ENCODE measurements at regions not wholly inside any gene's neighbourhood (a gene's known extent, or its start where the extent isn't known, plus 50 kb on each side); places are given as distances from the start of the nearest gene placed in this dataset.

DNA sequence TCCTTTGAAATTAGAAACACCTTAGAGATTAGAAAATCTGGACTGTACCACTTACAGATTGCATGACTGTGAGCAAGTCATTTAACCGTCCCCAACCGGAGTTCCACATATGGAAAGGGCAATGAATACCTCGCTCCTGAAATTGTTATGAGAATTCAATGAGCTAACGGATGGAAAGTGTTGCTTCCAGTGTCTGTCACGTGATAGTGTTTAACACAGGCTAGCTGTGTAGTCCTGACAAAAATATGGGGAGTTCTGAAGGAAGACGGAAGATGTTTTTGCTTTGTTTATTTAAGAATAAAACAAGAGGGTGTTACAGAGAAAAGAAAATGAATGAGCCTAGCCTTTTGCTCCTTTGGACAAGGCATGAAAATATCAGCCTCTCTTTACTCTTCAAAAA, 150.7 kb upstream of the SEMA6D start:
- TF ChIP-seq ZSCAN20 (CRISPR knock-in tag; IDR thresholded peaks at IDR 0.05) (no peak), POLR2AphosphoS2 (conservative IDR thresholded peaks at IDR 0.05; ENCODE audit: low read length) (no peak), JUN (IDR thresholded peaks at IDR 0.05) (no peak), FOSL2 (IDR thresholded peaks at IDR 0.05) (no peak), FOSL2 (CRISPR knock-in tag; IDR thresholded peaks at IDR 0.05) (no peak), MAZ (IDR thresholded peaks at IDR 0.05; ENCODE audit: borderline replicate concordance, low read depth, low read length) (no peak), KDM1A (IDR thresholded peaks at IDR 0.05; ENCODE audit: low read depth) (no peak), MYC (IDR thresholded peaks at IDR 0.05; ENCODE audit: borderline replicate concordance, low read length) (no peak), EP300 (IDR thresholded peaks at IDR 0.05) (no peak), HOXB13 (CRISPR knock-in tag; IDR thresholded peaks at IDR 0.05; ENCODE audit: low read depth) (no peak), RCOR1 (IDR thresholded peaks at IDR 0.05; ENCODE audit: low read depth, low read length) (no peak), CBX2 (IDR thresholded peaks at IDR 0.05; ENCODE audit: borderline replicate concordance, low read depth) (no peak), BHLHE40 (IDR thresholded peaks at IDR 0.05; ENCODE audit: low read depth, low read length) (no peak), EHF (CRISPR knock-in tag; IDR thresholded peaks at IDR 0.05) (no peak)
- TF ChIP-seq, protein P1, sequence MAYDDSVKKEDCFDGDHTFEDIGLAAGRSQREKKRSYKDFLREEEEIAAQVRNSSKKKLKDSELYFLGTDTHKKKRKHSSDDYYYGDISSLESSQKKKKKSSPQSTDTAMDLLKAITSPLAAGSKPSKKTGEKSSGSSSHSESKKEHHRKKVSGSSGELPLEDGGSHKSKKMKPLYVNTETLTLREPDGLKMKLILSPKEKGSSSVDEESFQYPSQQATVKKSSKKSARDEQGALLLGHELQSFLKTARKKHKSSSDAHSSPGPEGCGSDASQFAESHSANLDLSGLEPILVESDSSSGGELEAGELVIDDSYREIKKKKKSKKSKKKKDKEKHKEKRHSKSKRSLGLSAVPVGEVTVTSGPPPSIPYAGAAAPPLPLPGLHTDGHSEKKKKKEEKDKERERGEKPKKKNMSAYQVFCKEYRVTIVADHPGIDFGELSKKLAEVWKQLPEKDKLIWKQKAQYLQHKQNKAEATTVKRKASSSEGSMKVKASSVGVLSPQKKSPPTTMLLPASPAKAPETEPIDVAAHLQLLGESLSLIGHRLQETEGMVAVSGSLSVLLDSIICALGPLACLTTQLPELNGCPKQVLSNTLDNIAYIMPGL (CRISPR knock-in tag; IDR thresholded peaks at IDR 0.05; ENCODE audit: borderline replicate concordance): no peak
- TF ChIP-seq, protein P2, sequence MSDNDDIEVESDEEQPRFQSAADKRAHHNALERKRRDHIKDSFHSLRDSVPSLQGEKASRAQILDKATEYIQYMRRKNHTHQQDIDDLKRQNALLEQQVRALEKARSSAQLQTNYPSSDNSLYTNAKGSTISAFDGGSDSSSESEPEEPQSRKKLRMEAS (IDR thresholded peaks at IDR 0.05): no peak
- ChIA-PET CTCF (no interaction called here), POLR2A (no interaction called here)
- FAIRE-seq (no peak), DNase-seq (ENCODE audit: low read depth in 1 of 2, low spot score in 1 of 2) (no peak), ATAC-seq (no peak)
- Histone ChIP-seq H3K4me3 (no peak overlapping the region), H3K4me1 (no peaks in the 10 kb centered on the region), H3K9me3 (no peaks in the 10 kb centered on the region), H3K27ac (no peak overlapping the region), H3K4me2 (no peak overlapping the region)
- 48% methylated on average over 6 of the region's 6 CpGs for WGBS (ENCODE audit: missing lambda C conversion rate)

DNA sequence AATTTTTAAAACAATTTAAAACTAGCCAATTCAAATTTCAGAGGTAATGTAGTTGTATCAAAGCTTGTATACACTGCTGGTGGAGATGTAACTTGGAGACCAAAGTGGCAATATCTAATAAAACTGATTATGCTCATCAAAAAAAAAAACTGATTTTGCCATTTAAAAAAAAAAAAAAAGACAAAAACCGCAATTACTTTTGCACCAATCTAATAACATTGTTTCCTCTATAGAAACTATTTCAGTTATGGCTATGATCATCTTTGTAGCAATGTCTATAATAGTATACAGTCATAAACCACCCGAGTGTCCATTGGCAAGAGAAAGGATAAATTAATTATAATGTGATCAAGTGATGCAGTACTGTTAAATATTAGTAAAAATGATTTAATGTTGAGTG, 149.3 kb upstream of the SEMA6D start:
- Histone ChIP-seq H3K4me3 (no peak overlapping the region), H3K9me3 (no peaks in the 10 kb centered on the region), H3K4me2 (no peak overlapping the region), H3K27ac (no peak overlapping the region), H3K4me1 (no peaks in the 10 kb centered on the region)
- no peak for TF ChIP-seq EHMT2 (IDR thresholded peaks at IDR 0.05; ENCODE audit: low read depth)
- TF ChIP-seq EP300 (IDR thresholded peaks at IDR 0.05): no peak
- TF ChIP-seq CBX8 (IDR thresholded peaks at IDR 0.05): no peak
- TF ChIP-seq, protein P3, sequence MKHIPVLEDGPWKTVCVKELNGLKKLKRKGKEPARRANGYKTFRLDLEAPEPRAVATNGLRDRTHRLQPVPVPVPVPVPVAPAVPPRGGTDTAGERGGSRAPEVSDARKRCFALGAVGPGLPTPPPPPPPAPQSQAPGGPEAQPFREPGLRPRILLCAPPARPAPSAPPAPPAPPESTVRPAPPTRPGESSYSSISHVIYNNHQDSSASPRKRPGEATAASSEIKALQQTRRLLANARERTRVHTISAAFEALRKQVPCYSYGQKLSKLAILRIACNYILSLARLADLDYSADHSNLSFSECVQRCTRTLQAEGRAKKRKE (CRISPR knock-in tag; IDR thresholded peaks at IDR 0.05; ENCODE audit: low read depth): no peak
- no peak for TF ChIP-seq MAZ (IDR thresholded peaks at IDR 0.05; ENCODE audit: borderline replicate concordance, low read depth, low read length)
- no peak for TF ChIP-seq RCOR1 (IDR thresholded peaks at IDR 0.05; ENCODE audit: low read depth, low read length)
- TF ChIP-seq ZFP36 (IDR thresholded peaks at IDR 0.05; ENCODE audit: borderline replicate concordance, partially characterized antibody): no peak
- TF ChIP-seq RARB (CRISPR knock-in tag; IDR thresholded peaks at IDR 0.05): no peak
- TF ChIP-seq, protein P4, sequence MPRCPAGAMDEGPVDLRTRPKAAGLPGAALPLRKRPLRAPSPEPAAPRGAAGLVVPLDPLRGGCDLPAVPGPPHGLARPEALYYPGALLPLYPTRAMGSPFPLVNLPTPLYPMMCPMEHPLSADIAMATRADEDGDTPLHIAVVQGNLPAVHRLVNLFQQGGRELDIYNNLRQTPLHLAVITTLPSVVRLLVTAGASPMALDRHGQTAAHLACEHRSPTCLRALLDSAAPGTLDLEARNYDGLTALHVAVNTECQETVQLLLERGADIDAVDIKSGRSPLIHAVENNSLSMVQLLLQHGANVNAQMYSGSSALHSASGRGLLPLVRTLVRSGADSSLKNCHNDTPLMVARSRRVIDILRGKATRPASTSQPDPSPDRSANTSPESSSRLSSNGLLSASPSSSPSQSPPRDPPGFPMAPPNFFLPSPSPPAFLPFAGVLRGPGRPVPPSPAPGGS (IDR thresholded peaks at IDR 0.05): no peak
- TF ChIP-seq NR3C1 (IDR thresholded peaks at IDR 0.05): no peak
- DNase-seq (ENCODE audit: low read depth in 1 of 2, low spot score in 1 of 2): no peak
- ChIA-PET CTCF (no interaction called here), POLR2A (no interaction called here)
- no peak for ATAC-seq
- FAIRE-seq: no peak
- WGBS (ENCODE audit: missing lambda C conversion rate): 0% methylated on average over 2 of the region's 2 CpGs

Measured in A549 (cell line).